Prostate gland (tissue), 2 donors: ENCODE measurements at regions not wholly inside any gene's neighbourhood (a gene's known extent, or its start where the extent isn't known, plus 50 kb on each side); places are given as distances from the start of the nearest gene placed in this dataset.

Experiments used
- POLR2A ChIP-seq: fragments of 450-650 bp; IDR thresholded peaks from one replicate; pipeline ENCODE4 v1.6.1; 2016; ENCODE audit warnings: antibody characterized with exemption, mild to moderate bottlenecking
- POLR2AphosphoS5 ChIP-seq: sonication (generic); formaldehyde crosslinking; IDR thresholded peaks from one replicate; pipeline ENCODE4 v1.6.1; 2017; ENCODE audit warnings: antibody characterized with exemption
- TF ChIP-seq, protein P1 (sequence below), 4 experiments: fragments of 200-600 bp in 2 of 4; fragments of 450-650 bp in 2 of 4; sonication (generic) in 2 of 4; IDR thresholded peaks; 1 replicate in 3 of 4; 2 replicates in 1 of 4; pipeline ENCODE4 v1.5.1; 2016 to 2019; ENCODE audit warnings: antibody characterized with exemption in 4 of 4, mild to moderate bottlenecking in 2 of 4, moderate library complexity in 2 of 4

DNA sequence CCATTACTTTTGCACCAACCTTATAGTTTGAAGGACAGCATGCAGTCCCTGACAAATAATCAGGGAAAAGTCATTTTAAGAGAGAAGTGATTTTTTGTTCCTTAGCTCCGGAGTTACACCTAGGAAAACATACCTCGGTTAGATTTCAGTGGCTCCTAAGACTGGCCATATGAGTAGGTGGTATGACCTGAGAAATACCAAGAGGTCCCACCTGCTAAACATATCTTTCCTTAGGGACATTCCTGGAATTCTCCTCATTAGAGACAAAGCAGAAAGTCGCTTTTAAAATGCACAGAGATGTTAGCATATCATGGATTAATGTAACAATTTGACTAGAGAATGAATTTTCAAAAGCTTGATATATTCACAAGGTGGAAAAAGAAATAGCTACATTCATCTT, 84.2 kb upstream of the RNPC3 start:
- TF ChIP-seq, protein P1, sequence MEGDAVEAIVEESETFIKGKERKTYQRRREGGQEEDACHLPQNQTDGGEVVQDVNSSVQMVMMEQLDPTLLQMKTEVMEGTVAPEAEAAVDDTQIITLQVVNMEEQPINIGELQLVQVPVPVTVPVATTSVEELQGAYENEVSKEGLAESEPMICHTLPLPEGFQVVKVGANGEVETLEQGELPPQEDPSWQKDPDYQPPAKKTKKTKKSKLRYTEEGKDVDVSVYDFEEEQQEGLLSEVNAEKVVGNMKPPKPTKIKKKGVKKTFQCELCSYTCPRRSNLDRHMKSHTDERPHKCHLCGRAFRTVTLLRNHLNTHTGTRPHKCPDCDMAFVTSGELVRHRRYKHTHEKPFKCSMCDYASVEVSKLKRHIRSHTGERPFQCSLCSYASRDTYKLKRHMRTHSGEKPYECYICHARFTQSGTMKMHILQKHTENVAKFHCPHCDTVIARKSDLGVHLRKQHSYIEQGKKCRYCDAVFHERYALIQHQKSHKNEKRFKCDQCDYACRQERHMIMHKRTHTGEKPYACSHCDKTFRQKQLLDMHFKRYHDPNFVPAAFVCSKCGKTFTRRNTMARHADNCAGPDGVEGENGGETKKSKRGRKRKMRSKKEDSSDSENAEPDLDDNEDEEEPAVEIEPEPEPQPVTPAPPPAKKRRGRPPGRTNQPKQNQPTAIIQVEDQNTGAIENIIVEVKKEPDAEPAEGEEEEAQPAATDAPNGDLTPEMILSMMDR (IDR thresholded peaks at IDR 0.05) = no peak
- no peak for TF ChIP-seq POLR2A
- no peak for TF ChIP-seq POLR2AphosphoS5
